CD4-positive, alpha-beta memory T cell (primary cell): ENCODE measurements at regions not wholly inside any gene's neighbourhood (a gene's known extent, or its start where the extent isn't known, plus 50 kb on each side); places are given as distances from the start of the nearest gene placed in this dataset.
"Not testable (repeated sequence)": the region's sequence is repeated elsewhere in the genome, so short reads cannot be mapped to it uniquely, and the experiment has no call there.

Experiments
- CTCF ChIA-PET: fragments of 350-600 bp; sonication (Branson Sonifier 250); formaldehyde crosslinking; loops from one replicate; lab custom pipeline; 2021; ENCODE audit warnings: inconsistent platforms; ENCODE audit not compliant: partially characterized antibody; lab: Charles Lee
- POLR2A ChIA-PET: fragments of 350-600 bp; sonication (Branson Sonifier 250); formaldehyde crosslinking; loops from one replicate; lab custom pipeline; 2021; ENCODE audit not compliant: partially characterized antibody; lab: Charles Lee
- DNase-seq, 5 donors: peaks; one replicate each; pipeline versions ENCODE4 v3.0.0 to v3.0.0-alpha.2; 2020 to 2022; ENCODE audit warnings: mixed read lengths in 1 of 5
- H3K27ac ChIP-seq: one replicate; pipeline ENCODE4 v1.7.0; 2013; ENCODE audit warnings: low read depth, low read length
- H3K27me3 ChIP-seq: 2 replicates; pipeline ENCODE4 v1.7.0; 2013; ENCODE audit warnings: mild to moderate bottlenecking, low read length, moderate library complexity; ENCODE audit not compliant: insufficient read depth
- H3K36me3 ChIP-seq: 2 replicates; pipeline ENCODE4 v1.7.0; 2013; ENCODE audit warnings: mild to moderate bottlenecking, low read length, moderate library complexity; ENCODE audit not compliant: insufficient read depth
- H3K4me1 ChIP-seq: 2 replicates; pipeline ENCODE4 v1.7.0; 2013; ENCODE audit warnings: mild to moderate bottlenecking, low read length, moderate library complexity; ENCODE audit not compliant: insufficient read depth
- H3K4me3 ChIP-seq, 2 donors: one replicate each; pipeline ENCODE4 v1.7.0; 2013; ENCODE audit warnings: low read length in 2 of 2, mild to moderate bottlenecking in 1 of 2
- H3K9me3 ChIP-seq, 2 donors: one replicate each; pipeline ENCODE4 v1.7.0; 2013; ENCODE audit warnings: low read length in 2 of 2, control low read depth in 1 of 2; ENCODE audit not compliant: control insufficient read depth in 1 of 2
- H3K27ac Mint-ChIP-seq, 7 donors: one replicate each; pipeline ENCODE4 v1.8.0; 2020 to 2021; ENCODE audit warnings: mixed read lengths in 7 of 7, mild to moderate bottlenecking in 6 of 7, inconsistent platforms in 3 of 7, moderate library complexity in 3 of 7
- H3K27me3 Mint-ChIP-seq, 2 donors: one replicate each; pipeline ENCODE4 v1.8.0; 2020 to 2021; ENCODE audit warnings: mixed read lengths in 2 of 2
- H3K36me3 Mint-ChIP-seq, 2 donors: one replicate each; pipeline ENCODE4 v1.8.0; 2020 to 2021; ENCODE audit warnings: mixed read lengths in 2 of 2, inconsistent platforms in 1 of 2, mild to moderate bottlenecking in 1 of 2
- H3K4me1 Mint-ChIP-seq, 4 donors: one replicate each; pipeline ENCODE4 v1.8.0; 2020 to 2021; ENCODE audit warnings: mixed read lengths in 4 of 4, mild to moderate bottlenecking in 1 of 4
- H3K4me3 Mint-ChIP-seq, 8 donors: one replicate each; pipeline ENCODE4 v1.8.0; 2020 to 2021; ENCODE audit warnings: mixed read lengths in 8 of 8, mild to moderate bottlenecking in 7 of 8, moderate library complexity in 6 of 8, inconsistent platforms in 3 of 8
- H3K9me3 Mint-ChIP-seq, 8 donors: one replicate each; pipeline ENCODE4 v1.8.0; 2020 to 2021; ENCODE audit warnings: mixed read lengths in 8 of 8, mild to moderate bottlenecking in 5 of 8, inconsistent platforms in 3 of 8, moderate library complexity in 1 of 8
- intact Hi-C: fragments of 100-400 bp; cut with micrococcal nuclease; formaldehyde crosslinking; loops from one replicate; pipeline ENCODE4 v1.15.1; 2023

GRCh38 chr3:74839566-74839965, 225.1 kb upstream of the CNTN3 start:
- DNase-seq = no peak
- intact Hi-C loops = no loop called here
- Mint-ChIP-seq H3K4me1 (no peaks in the 10 kb centered on the region), H3K9me3 (peaks cover 0 to 13% (median 5%) of the 10 kb centered on the region in 8 donors), H3K36me3 (no peaks in the 10 kb centered on the region), H3K4me3 (no peak overlapping the region), H3K27ac (no peak overlapping the region), H3K27me3 (no peaks in the 10 kb centered on the region)
- Histone ChIP-seq H3K27me3 (no peaks in the 10 kb centered on the region), H3K27ac (no peak overlapping the region), H3K4me3 (no peak overlapping the region), H3K4me1 (no peaks in the 10 kb centered on the region), H3K36me3 (no peaks in the 10 kb centered on the region), H3K9me3 (no peaks in the 10 kb centered on the region)
- CTCF ChIA-PET = no interaction called here
- POLR2A ChIA-PET = no interaction called here

- ChIA-PET POLR2A (no interaction called here), CTCF (no interaction called here)
- Mint-ChIP-seq H3K27ac (no peak overlapping the region), H3K36me3 (no peaks in the 10 kb centered on the region), H3K27me3 (no peaks in the 10 kb centered on the region), H3K9me3 (peaks cover 0 to 10% (median 2%) of the 10 kb centered on the region in 8 donors), H3K4me3 (no peak overlapping the region), H3K4me1 (no peaks in the 10 kb centered on the region)
- no peaks in the 10 kb centered on the region for H3K4me1 ChIP-seq
- no peak overlapping the region for H3K27ac ChIP-seq
- no peak for DNase-seq
- H3K27me3 ChIP-seq = no peaks in the 10 kb centered on the region
- no peaks in the 10 kb centered on the region for H3K36me3 ChIP-seq
- no peak overlapping the region for H3K4me3 ChIP-seq
- no peaks in the 10 kb centered on the region for H3K9me3 ChIP-seq
- intact Hi-C loops = no loop called here
These were observed 218.5 kb upstream of the CNTN3 start for GRCh38 chr3:74832925-74833324.

- H3K36me3 ChIP-seq, H3K27ac ChIP-seq, H3K27ac Mint-ChIP-seq, H3K27me3 ChIP-seq, CTCF ChIA-PET, H3K9me3 ChIP-seq, H3K27me3 Mint-ChIP-seq, H3K4me3 ChIP-seq, intact Hi-C loops, H3K4me3 Mint-ChIP-seq, DNase-seq, H3K4me1 Mint-ChIP-seq, H3K4me1 ChIP-seq, H3K36me3 Mint-ChIP-seq, POLR2A ChIA-PET: not testable (repeated sequence)
- peaks cover 0 to 10% (median 2%) of the 10 kb centered on the region in 8 donors for H3K9me3 Mint-ChIP-seq
These were observed 216.4 kb upstream of the CNTN3 start for GRCh38 chr3:74830845-74831244.

GRCh38 chr3:74825404-74825803, 210.9 kb upstream of the CNTN3 start:
- H3K4me1 ChIP-seq, H3K4me3 Mint-ChIP-seq, POLR2A ChIA-PET, intact Hi-C loops, DNase-seq, H3K9me3 ChIP-seq, H3K36me3 ChIP-seq, H3K36me3 Mint-ChIP-seq, CTCF ChIA-PET, H3K27ac ChIP-seq, H3K4me3 ChIP-seq, H3K4me1 Mint-ChIP-seq, H3K27me3 ChIP-seq, H3K27ac Mint-ChIP-seq, H3K27me3 Mint-ChIP-seq: not testable (repeated sequence)
- H3K9me3 Mint-ChIP-seq = peaks cover 0 to 22% (median 13%) of the 10 kb centered on the region in 8 donors

DNA sequence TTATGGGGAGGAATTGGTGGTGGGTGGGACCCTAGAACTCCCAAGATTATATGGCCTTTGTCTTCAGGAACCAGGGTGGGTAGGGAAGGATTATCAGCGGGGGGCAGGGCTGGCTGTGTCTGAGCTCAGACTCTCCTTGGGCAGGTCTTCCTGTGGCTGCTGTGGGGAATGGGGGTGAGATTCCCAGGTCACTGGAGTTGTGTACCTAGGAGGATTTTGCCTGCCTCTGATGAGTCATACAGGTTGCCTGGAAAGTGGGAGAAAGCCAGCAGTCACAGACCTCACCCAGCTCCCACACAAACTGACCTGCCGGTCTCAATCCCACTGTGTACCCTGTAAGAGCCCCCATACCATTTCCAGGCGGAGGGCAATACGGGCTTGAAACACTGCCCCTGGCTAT, 209.9 kb upstream of the CNTN3 start:
- POLR2A ChIA-PET = no interaction called here

GRCh38 chr3:74814181-74814580, 199.7 kb upstream of the CNTN3 start:
- Histone ChIP-seq H3K27ac (no peak overlapping the region), H3K36me3 (no peaks in the 10 kb centered on the region), H3K4me3 (no peak overlapping the region), H3K4me1 (no peaks in the 10 kb centered on the region), H3K9me3 (no peaks in the 10 kb centered on the region), H3K27me3 (no peaks in the 10 kb centered on the region)
- Mint-ChIP-seq H3K4me3 (no peak overlapping the region), H3K9me3 (peaks cover 0 to 19% (median 8%) of the 10 kb centered on the region in 8 donors), H3K27ac (no peak overlapping the region), H3K27me3 (no peaks in the 10 kb centered on the region), H3K4me1 (no peaks in the 10 kb centered on the region), H3K36me3 (no peaks in the 10 kb centered on the region)
- CTCF ChIA-PET = no interaction called here
- intact Hi-C loops = no loop called here
- no peak for DNase-seq
- POLR2A ChIA-PET = no interaction called here

More for the DNA sequence above, 209.9 kb upstream of the CNTN3 start:
- Histone ChIP-seq H3K9me3 (no peaks in the 10 kb centered on the region), H3K4me3 (no peak overlapping the region), H3K36me3 (no peaks in the 10 kb centered on the region), H3K4me1 (no peaks in the 10 kb centered on the region), H3K27ac (no peak overlapping the region), H3K27me3 (no peaks in the 10 kb centered on the region)
- Mint-ChIP-seq H3K27ac (no peak overlapping the region), H3K9me3 (peaks cover 0 to 26% (median 18%) of the 10 kb centered on the region in 8 donors), H3K36me3 (no peaks in the 10 kb centered on the region), H3K4me3 (no peak overlapping the region), H3K27me3 (no peaks in the 10 kb centered on the region), H3K4me1 (no peaks in the 10 kb centered on the region)
- DNase-seq = no peak
- intact Hi-C loops = no loop called here
- CTCF ChIA-PET = no interaction called here

- H3K36me3 Mint-ChIP-seq = no peaks in the 10 kb centered on the region
- no peak overlapping the region for H3K27ac Mint-ChIP-seq
- no peaks in the 10 kb centered on the region for H3K36me3 ChIP-seq
- H3K9me3 ChIP-seq = no peaks in the 10 kb centered on the region
- no peaks in the 10 kb centered on the region for H3K4me1 Mint-ChIP-seq
- H3K27me3 ChIP-seq = no peaks in the 10 kb centered on the region
- peaks cover 2 to 18% (median 9%) of the 10 kb centered on the region in 8 donors for H3K9me3 Mint-ChIP-seq
- POLR2A ChIA-PET = no interaction called here
- H3K4me3 Mint-ChIP-seq = no peak overlapping the region
- H3K4me1 ChIP-seq = no peaks in the 10 kb centered on the region
- no peak for DNase-seq
- CTCF ChIA-PET = no interaction called here
- no peaks in the 10 kb centered on the region for H3K27me3 Mint-ChIP-seq
- H3K4me3 ChIP-seq = no peak overlapping the region
- intact Hi-C loops = no loop called here
- H3K27ac ChIP-seq = no peak overlapping the region
These were observed 198.3 kb upstream of the CNTN3 start for GRCh38 chr3:74812756-74813155.
